WTC11 (cell line): ENCODE measurements at regions not wholly inside any gene's neighbourhood (a gene's known extent, or its start where the extent isn't known, plus 50 kb on each side); places are given as distances from the start of the nearest gene placed in this dataset.

Source experiments
- ATAC-seq: fragments of 200-7000 bp; cut with Tn5 transposase; 2 replicates; pipeline ENCODE4 v1.10.0; 2021; ENCODE audit warnings: mild to moderate bottlenecking, moderate library complexity
- CTCF ChIA-PET: fragments of 300-600 bp; sonication (Branson Sonifier 250); formaldehyde crosslinking; loops from one replicate; lab custom pipeline; 2021; ENCODE audit warnings: antibody characterized with exemption; lab: Charles Lee
- POLR2A ChIA-PET: fragments of 350-600 bp; sonication (Branson Sonifier 250); formaldehyde crosslinking; loops from one replicate; lab custom pipeline; 2021; ENCODE audit warnings: antibody characterized with exemption; lab: Charles Lee
- DNase-seq: peaks from one replicate; pipeline ENCODE4 v3.0.0; 2021; ENCODE audit warnings: low spot score
- H3K27ac Mint-ChIP-seq: 2 replicates; pipeline ENCODE4 v1.8.0; 2021; ENCODE audit warnings: mixed read lengths
- H3K27me3 Mint-ChIP-seq: 2 replicates; pipeline ENCODE4 v1.8.0; 2021; ENCODE audit warnings: low read depth, mild to moderate bottlenecking, moderate library complexity, mixed read lengths
- H3K36me3 Mint-ChIP-seq: 2 replicates; pipeline ENCODE4 v1.8.0; 2021; ENCODE audit warnings: mixed read lengths
- H3K4me1 Mint-ChIP-seq: 2 replicates; pipeline ENCODE4 v1.8.0; 2022; ENCODE audit warnings: mixed read lengths
- H3K4me3 Mint-ChIP-seq: 2 replicates; pipeline ENCODE4 v1.8.0; 2021; ENCODE audit warnings: mild to moderate bottlenecking, moderate library complexity, mixed read lengths
- H3K9me3 Mint-ChIP-seq: 2 replicates; pipeline ENCODE4 v1.8.0; 2021; ENCODE audit warnings: mixed read lengths
- GTF2I ChIP-seq: fragments of 250-450 bp; sonication (Bioruptor Pico); conservative IDR thresholded peaks from 2 replicates; pipeline ENCODE4 v1.4.0; 2021; ENCODE audit warnings: mild to moderate bottlenecking
- MYBL2 ChIP-seq: sonication (generic); formaldehyde crosslinking; IDR thresholded peaks from 2 replicates; pipeline ENCODE4 v1.8.1; 2023; ENCODE audit warnings: mild to moderate bottlenecking, moderate library complexity, missing genetic modification reagents
- NR3C1 ChIP-seq: sonication (generic); formaldehyde crosslinking; conservative IDR thresholded peaks from 2 replicates; pipeline ENCODE4 v1.8.1; 2023; ENCODE audit warnings: low read depth, mild to moderate bottlenecking, missing genetic modification reagents
- TP53 ChIP-seq: sonication (generic); formaldehyde crosslinking; IDR thresholded peaks from 2 replicates; pipeline ENCODE4 v1.8.1; 2023; ENCODE audit warnings: mild to moderate bottlenecking, missing genetic modification reagents
- ZNF138 ChIP-seq: sonication (generic); formaldehyde crosslinking; conservative IDR thresholded peaks from 2 replicates; pipeline ENCODE4 v1.8.1; 2022; ENCODE audit warnings: mild to moderate bottlenecking, moderate library complexity, missing genetic modification reagents
- ZNF219 ChIP-seq: sonication (generic); formaldehyde crosslinking; IDR thresholded peaks from 2 replicates; pipeline ENCODE4 v1.8.0; 2023; ENCODE audit warnings: missing genetic modification reagents, mild to moderate bottlenecking, borderline replicate concordance
- ZNF263 ChIP-seq: sonication (generic); formaldehyde crosslinking; IDR thresholded peaks from 2 replicates; pipeline ENCODE4 v1.8.1; 2022; ENCODE audit warnings: low read depth, mild to moderate bottlenecking, moderate library complexity, missing genetic modification reagents
- ZNF317 ChIP-seq: sonication (generic); formaldehyde crosslinking; IDR thresholded peaks from 2 replicates; pipeline ENCODE4 v1.8.1; 2023; ENCODE audit warnings: low read depth, mild to moderate bottlenecking, moderate library complexity, missing genetic modification reagents, borderline replicate concordance
- TF ChIP-seq, protein P1 (sequence below): sonication (generic); formaldehyde crosslinking; IDR thresholded peaks from 2 replicates; pipeline ENCODE4 v1.8.1; 2022; ENCODE audit warnings: mild to moderate bottlenecking, moderate library complexity, missing genetic modification reagents
- TF ChIP-seq, protein P2 (sequence below): sonication (generic); formaldehyde crosslinking; IDR thresholded peaks from 2 replicates; pipeline ENCODE4 v1.8.1; 2023; ENCODE audit warnings: mild to moderate bottlenecking, missing genetic modification reagents
- TF ChIP-seq, protein P3 (sequence below): fragments of 200-600 bp; IDR thresholded peaks from 2 replicates; pipeline ENCODE4 v1.8.0; 2022; ENCODE audit warnings: antibody characterized with exemption
- TF ChIP-seq, protein P4 (sequence below): fragments of 250-450 bp; sonication (Bioruptor Pico); IDR thresholded peaks from 2 replicates; pipeline ENCODE4 v1.8.0; 2021; ENCODE audit warnings: mild to moderate bottlenecking
- TF ChIP-seq, protein P5 (sequence below): sonication (generic); formaldehyde crosslinking; IDR thresholded peaks from 2 replicates; pipeline ENCODE4 v1.8.1; 2022; ENCODE audit warnings: low read depth, missing genetic modification reagents, borderline replicate concordance
- TF ChIP-seq, protein P6 (sequence below): sonication (generic); formaldehyde crosslinking; conservative IDR thresholded peaks from 2 replicates; pipeline ENCODE4 v1.8.1; 2022; ENCODE audit warnings: mild to moderate bottlenecking, missing genetic modification reagents

DNA sequence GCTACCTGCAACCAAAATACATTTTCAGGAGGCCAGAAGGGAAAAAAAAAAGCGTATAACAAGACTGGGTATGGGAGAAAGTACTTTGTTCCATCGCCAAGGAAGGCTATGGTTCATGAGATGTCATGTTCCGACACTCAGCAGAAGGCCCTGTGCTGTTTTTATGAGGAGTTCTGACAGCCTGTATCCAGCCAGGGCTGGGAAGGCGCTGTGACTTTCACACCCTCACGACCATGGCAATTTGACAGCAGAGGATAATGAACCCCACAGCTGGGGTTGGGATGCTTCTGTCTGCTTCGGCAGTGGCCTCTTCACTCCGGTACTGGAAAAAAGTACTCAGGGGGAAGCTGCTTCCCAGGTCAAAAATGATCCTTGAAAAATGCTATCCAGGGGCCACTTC is 154.4 kb downstream of the PRELID2 start (continued):
- TF ChIP-seq, protein P1, sequence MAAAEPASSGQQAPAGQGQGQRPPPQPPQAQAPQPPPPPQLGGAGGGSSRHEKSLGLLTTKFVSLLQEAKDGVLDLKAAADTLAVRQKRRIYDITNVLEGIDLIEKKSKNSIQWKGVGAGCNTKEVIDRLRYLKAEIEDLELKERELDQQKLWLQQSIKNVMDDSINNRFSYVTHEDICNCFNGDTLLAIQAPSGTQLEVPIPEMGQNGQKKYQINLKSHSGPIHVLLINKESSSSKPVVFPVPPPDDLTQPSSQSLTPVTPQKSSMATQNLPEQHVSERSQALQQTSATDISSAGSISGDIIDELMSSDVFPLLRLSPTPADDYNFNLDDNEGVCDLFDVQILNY (CRISPR knock-in tag) = no peak
- TF ChIP-seq, protein P2, sequence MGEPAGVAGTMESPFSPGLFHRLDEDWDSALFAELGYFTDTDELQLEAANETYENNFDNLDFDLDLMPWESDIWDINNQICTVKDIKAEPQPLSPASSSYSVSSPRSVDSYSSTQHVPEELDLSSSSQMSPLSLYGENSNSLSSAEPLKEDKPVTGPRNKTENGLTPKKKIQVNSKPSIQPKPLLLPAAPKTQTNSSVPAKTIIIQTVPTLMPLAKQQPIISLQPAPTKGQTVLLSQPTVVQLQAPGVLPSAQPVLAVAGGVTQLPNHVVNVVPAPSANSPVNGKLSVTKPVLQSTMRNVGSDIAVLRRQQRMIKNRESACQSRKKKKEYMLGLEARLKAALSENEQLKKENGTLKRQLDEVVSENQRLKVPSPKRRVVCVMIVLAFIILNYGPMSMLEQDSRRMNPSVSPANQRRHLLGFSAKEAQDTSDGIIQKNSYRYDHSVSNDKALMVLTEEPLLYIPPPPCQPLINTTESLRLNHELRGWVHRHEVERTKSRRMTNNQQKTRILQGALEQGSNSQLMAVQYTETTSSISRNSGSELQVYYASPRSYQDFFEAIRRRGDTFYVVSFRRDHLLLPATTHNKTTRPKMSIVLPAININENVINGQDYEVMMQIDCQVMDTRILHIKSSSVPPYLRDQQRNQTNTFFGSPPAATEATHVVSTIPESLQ (CRISPR knock-in tag) = no peak
- no peak for TF ChIP-seq NR3C1 (CRISPR knock-in tag)

DNA sequence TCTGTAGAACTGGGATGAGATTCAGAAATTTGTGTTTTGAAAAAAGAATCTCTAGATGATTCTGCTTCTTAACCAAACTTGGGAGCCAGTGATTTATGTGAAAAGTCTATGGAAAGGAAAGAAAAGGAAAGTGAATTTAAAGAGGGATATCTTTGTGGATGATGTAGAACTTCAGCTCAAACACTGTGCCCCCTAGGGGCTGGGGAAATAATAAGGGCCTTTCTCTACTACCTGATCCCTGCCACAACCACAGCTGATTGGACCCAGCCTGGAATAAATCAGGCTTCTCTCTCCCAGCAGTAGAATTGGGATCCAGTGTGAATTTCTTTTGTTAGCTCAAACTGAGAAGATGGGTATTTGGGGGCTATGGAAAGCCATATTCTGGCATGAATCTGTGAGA is 155.0 kb downstream of the PRELID2 start:
- Mint-ChIP-seq H3K9me3 (no peaks in the 10 kb centered on the region), H3K27me3 (no peaks in the 10 kb centered on the region), H3K4me3 (no peak overlapping the region), H3K27ac (no peak overlapping the region), H3K4me1 (no peaks in the 10 kb centered on the region; the same call in 1 of the 2 replicates), H3K36me3 (no peaks in the 10 kb centered on the region)
- ATAC-seq (peak; percentile 92), DNase-seq (peak; percentile 44)
- TF ChIP-seq, protein P3, sequence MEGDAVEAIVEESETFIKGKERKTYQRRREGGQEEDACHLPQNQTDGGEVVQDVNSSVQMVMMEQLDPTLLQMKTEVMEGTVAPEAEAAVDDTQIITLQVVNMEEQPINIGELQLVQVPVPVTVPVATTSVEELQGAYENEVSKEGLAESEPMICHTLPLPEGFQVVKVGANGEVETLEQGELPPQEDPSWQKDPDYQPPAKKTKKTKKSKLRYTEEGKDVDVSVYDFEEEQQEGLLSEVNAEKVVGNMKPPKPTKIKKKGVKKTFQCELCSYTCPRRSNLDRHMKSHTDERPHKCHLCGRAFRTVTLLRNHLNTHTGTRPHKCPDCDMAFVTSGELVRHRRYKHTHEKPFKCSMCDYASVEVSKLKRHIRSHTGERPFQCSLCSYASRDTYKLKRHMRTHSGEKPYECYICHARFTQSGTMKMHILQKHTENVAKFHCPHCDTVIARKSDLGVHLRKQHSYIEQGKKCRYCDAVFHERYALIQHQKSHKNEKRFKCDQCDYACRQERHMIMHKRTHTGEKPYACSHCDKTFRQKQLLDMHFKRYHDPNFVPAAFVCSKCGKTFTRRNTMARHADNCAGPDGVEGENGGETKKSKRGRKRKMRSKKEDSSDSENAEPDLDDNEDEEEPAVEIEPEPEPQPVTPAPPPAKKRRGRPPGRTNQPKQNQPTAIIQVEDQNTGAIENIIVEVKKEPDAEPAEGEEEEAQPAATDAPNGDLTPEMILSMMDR = peak; percentile 29; the same call in 1 of the 2 replicates
- no peak for TF ChIP-seq ZNF219 (CRISPR knock-in tag)
- TF ChIP-seq, protein P4, sequence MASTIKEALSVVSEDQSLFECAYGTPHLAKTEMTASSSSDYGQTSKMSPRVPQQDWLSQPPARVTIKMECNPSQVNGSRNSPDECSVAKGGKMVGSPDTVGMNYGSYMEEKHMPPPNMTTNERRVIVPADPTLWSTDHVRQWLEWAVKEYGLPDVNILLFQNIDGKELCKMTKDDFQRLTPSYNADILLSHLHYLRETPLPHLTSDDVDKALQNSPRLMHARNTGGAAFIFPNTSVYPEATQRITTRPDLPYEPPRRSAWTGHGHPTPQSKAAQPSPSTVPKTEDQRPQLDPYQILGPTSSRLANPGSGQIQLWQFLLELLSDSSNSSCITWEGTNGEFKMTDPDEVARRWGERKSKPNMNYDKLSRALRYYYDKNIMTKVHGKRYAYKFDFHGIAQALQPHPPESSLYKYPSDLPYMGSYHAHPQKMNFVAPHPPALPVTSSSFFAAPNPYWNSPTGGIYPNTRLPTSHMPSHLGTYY (CRISPR knock-in tag) = no peak
- TF ChIP-seq MYBL2 (CRISPR knock-in tag) = no peak
- ChIA-PET POLR2A (no interaction called here), CTCF (interaction anchor here (0.6 to 1.5 kb wide), 12 partner anchors 8 to 1476 kb away, joined by 3 to 7 read pairs (median 4); partner anchors contain the start of gene PRELID2)

DNA sequence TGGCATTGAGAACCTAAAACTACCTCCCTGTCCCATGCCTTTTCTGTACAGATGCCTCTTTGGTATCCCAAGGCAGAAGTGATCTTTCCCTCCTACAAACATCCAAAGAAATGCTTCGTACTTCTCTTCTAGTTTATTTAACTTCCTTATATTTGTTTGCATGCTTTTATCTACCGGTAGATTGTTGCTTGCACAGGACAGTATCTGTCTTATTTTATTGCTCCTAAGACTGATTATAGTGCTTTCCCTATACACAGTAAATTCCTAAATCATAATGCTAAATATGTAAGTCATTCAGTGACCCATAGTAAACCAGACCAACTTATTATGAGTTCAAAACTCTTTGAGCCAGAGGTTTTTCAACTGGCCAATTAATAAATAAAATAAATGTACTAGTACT is 156.9 kb downstream of the PRELID2 start:
- no peak overlapping the region for H3K27ac Mint-ChIP-seq
- ATAC-seq = no peak
- POLR2A ChIA-PET = no interaction called here
- CTCF ChIA-PET = no interaction called here
- DNase-seq = no peak
- H3K36me3 Mint-ChIP-seq = no peaks in the 10 kb centered on the region
- H3K4me1 Mint-ChIP-seq = no peaks in the 10 kb centered on the region; the same call in 1 of the 2 replicates
- no peaks in the 10 kb centered on the region for H3K9me3 Mint-ChIP-seq
- no peak for TF ChIP-seq TP53 (CRISPR knock-in tag)
- TF ChIP-seq, protein P5, sequence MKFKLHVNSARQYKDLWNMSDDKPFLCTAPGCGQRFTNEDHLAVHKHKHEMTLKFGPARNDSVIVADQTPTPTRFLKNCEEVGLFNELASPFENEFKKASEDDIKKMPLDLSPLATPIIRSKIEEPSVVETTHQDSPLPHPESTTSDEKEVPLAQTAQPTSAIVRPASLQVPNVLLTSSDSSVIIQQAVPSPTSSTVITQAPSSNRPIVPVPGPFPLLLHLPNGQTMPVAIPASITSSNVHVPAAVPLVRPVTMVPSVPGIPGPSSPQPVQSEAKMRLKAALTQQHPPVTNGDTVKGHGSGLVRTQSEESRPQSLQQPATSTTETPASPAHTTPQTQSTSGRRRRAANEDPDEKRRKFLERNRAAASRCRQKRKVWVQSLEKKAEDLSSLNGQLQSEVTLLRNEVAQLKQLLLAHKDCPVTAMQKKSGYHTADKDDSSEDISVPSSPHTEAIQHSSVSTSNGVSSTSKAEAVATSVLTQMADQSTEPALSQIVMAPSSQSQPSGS (CRISPR knock-in tag) = no peak
- TF ChIP-seq, protein P6, sequence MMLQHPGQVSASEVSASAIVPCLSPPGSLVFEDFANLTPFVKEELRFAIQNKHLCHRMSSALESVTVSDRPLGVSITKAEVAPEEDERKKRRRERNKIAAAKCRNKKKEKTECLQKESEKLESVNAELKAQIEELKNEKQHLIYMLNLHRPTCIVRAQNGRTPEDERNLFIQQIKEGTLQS = no peak
- TF ChIP-seq GTF2I (CRISPR knock-in tag) = no peak
- no peak for TF ChIP-seq ZNF138 (CRISPR knock-in tag)
- no peak for TF ChIP-seq ZNF263
- TF ChIP-seq ZNF317 (CRISPR knock-in tag) = no peak
- TF ChIP-seq, protein P2 (CRISPR knock-in tag) = no peak
- TF ChIP-seq, all 79 proteins: peak for 0
- Mint-ChIP-seq H3K4me3 (no peak overlapping the region), H3K27me3 (no peaks in the 10 kb centered on the region)
